GM13977 (cell line): ENCODE measurements at regions not wholly inside any gene's neighbourhood (a gene's known extent, or its start where the extent isn't known, plus 50 kb on each side); places are given as distances from the start of the nearest gene placed in this dataset.

ENCODE experiments used
- DNase-seq: peaks from one replicate; pipeline ENCODE4 v3.0.0; 2012; ENCODE audit warnings: low spot score
- CTCF ChIP-seq: IDR thresholded peaks from 2 replicates; pipeline ENCODE4 v1.5.1; 2012; ENCODE audit warnings: mild to moderate bottlenecking, control low read depth; ENCODE audit not compliant: insufficient read depth; ENCODE audit errors: extremely low read depth, missing control alignments
- in situ Hi-C: fragments of 300-500 bp; cut with MboI; formaldehyde crosslinking; loops from one replicate; pipeline ENCODE4 v1.12.0; 2022; ENCODE audit warnings: low sequenced_read_pairs, low pct_unique_long_range_greater_than_20kb, mixed read lengths, inconsistent platforms; ENCODE audit not compliant: unreplicated experiment

GRCh38 chr15:69963385-69963784 lies 134.3 kb downstream of the TLE3 start:
- no peak for DNase-seq
- TF ChIP-seq CTCF: no peak
- in situ Hi-C loops: no loop called here

GRCh38 chr15:69971771-69972170 lies 125.9 kb downstream of the TLE3 start:
- TF ChIP-seq CTCF: no peak
- in situ Hi-C loops: no loop called here
- no peak for DNase-seq

DNA sequence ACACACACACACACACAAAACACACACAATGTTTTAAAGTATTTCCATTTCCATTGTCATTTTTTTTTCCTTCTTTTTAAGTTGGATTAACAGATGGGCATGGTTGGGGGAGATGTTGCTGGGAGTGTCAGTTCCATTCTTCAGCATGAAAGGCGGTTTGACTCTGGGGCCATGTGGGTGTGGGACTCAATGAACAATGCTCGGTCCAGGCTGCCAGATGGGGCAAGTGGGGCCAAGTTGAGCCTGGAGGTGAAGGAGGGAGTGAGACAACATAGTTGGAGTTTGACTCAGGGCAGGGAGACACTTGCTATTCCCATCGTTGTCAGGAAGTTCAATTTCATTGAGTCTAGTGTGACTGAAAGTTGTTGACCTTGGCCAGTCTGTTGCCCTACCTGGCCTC lies 125.3 kb downstream of the TLE3 start:
- DNase-seq: no peak
- TF ChIP-seq CTCF: no peak
- in situ Hi-C loops: no loop called here

- no peak for DNase-seq
- TF ChIP-seq CTCF: no peak
Measured at GRCh38 chr15:69973102-69973714, 124.5 kb downstream of the TLE3 start.

DNA sequence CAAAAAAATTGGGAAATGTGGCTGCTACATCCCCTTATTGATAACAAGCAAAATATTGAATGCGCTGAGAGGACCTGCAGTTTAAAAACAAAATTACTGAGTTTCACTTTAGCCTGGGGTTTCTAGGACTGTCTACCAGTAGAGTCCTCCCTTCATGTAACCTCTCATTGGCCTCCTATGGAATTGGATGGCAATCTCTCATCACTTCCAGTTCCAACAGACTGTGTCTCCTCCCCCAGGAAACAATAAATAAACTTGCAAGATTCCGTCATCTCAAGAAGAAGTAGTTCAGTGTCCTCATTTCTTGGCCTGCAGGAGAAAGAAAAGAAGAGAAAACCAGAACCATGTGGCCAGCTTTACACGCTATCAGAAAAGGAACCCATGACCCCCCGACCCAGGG lies 123.8 kb downstream of the TLE3 start:
- in situ Hi-C loops: no loop called here
- no peak for TF ChIP-seq CTCF

More at GRCh38 chr15:69973102-69973714, 124.5 kb downstream of the TLE3 start:
- in situ Hi-C loops: no loop called here

GRCh38 chr15:69974321-69974720 lies 123.4 kb downstream of the TLE3 start:
- DNase-seq: no peak
- in situ Hi-C loops: no loop called here
- no peak for TF ChIP-seq CTCF

More for the DNA sequence above, 123.8 kb downstream of the TLE3 start:
- DNase-seq: no peak
